H1 (cell line): ENCODE measurements at regions not wholly inside any gene's neighbourhood (a gene's known extent, or its start where the extent isn't known, plus 50 kb on each side); places are given as distances from the start of the nearest gene placed in this dataset.

Source experiments
- BACH1 ChIP-seq: IDR thresholded peaks from 2 replicates; pipeline ENCODE4 v1.6.1; 2012; ENCODE audit warnings: low read length, improper control_type of control experiment
- BCL11A ChIP-seq, 2 experiments: IDR thresholded peaks; one replicate each; pipeline ENCODE4 v1.6.1; 2011; ENCODE audit warnings: low read depth in 2 of 2, low read length in 2 of 2, mild to moderate bottlenecking in 2 of 2
- CHD1 ChIP-seq: IDR thresholded peaks from 2 replicates; pipeline ENCODE4 v1.6.1; 2012; ENCODE audit warnings: low read depth, low read length, improper control_type of control experiment
- CHD2 ChIP-seq: IDR thresholded peaks from 2 replicates; pipeline ENCODE4 v1.6.1; 2012; ENCODE audit warnings: low read length, improper control_type of control experiment
- FOSL1 ChIP-seq: IDR thresholded peaks from 2 replicates; pipeline ENCODE4 v1.6.1; 2011; ENCODE audit warnings: mild to moderate bottlenecking, low read depth, low read length, moderate library complexity; ENCODE audit not compliant: insufficient read depth
- HDAC6 ChIP-seq: IDR thresholded peaks from one replicate; pipeline ENCODE4 v1.7.1; 2012; ENCODE audit warnings: low read depth, mild to moderate bottlenecking, inconsistent platforms, low read length, moderate library complexity
- JUN ChIP-seq: IDR thresholded peaks from 2 replicates; pipeline ENCODE4 v1.6.1; 2011; ENCODE audit warnings: low read depth, mild to moderate bottlenecking, improper control_type of control experiment, low read length
- JUND ChIP-seq: IDR thresholded peaks from 2 replicates; pipeline ENCODE4 v1.6.1; 2011; ENCODE audit warnings: mild to moderate bottlenecking, improper control_type of control experiment, low read length
- MAFK ChIP-seq: IDR thresholded peaks from 2 replicates; pipeline ENCODE4 v1.6.1; 2012; ENCODE audit warnings: low read depth, mild to moderate bottlenecking, improper control_type of control experiment, low read length
- NANOG ChIP-seq: IDR thresholded peaks from 2 replicates; pipeline ENCODE4 v1.6.1; 2011; ENCODE audit warnings: low read length, low read depth, mild to moderate bottlenecking, inconsistent platforms; ENCODE audit not compliant: insufficient read depth, poor library complexity, severe bottlenecking
- NRF1 ChIP-seq: IDR thresholded peaks from 2 replicates; pipeline ENCODE4 v1.6.1; 2011; ENCODE audit warnings: mild to moderate bottlenecking, low read depth, low read length, improper control_type of control experiment
- RAD21 ChIP-seq, 2 experiments: IDR thresholded peaks in 1 of 2; conservative IDR thresholded peaks in 1 of 2; 2 replicates each; pipeline ENCODE4 v1.6.1; 2011; ENCODE audit warnings: low read depth in 2 of 2, low read length in 2 of 2, improper control_type of control experiment in 1 of 2, inconsistent platforms in 1 of 2, mild to moderate bottlenecking in 1 of 2, moderate library complexity in 1 of 2
- RBBP5 ChIP-seq: IDR thresholded peaks from 2 replicates; pipeline ENCODE4 v1.7.1; 2012; ENCODE audit warnings: low read depth, mild to moderate bottlenecking, inconsistent platforms, low read length, moderate library complexity, borderline replicate concordance
- RNF2 ChIP-seq: fragments of 200-900, 300-1000 bp; sonication (generic); IDR thresholded peaks from 2 replicates; pipeline ENCODE4 v1.7.1; 2016; ENCODE audit warnings: borderline replicate concordance, low read depth, mild to moderate bottlenecking, antibody characterized with exemption, low read length; ENCODE audit not compliant: poor library complexity, severe bottlenecking; ENCODE audit errors: missing control alignments
- SAP30 ChIP-seq: fragments of 300-600 bp; sonication (generic); IDR thresholded peaks from 2 replicates; pipeline ENCODE4 v1.7.1; 2012; ENCODE audit warnings: low read length, moderate library complexity, mild to moderate bottlenecking, inconsistent platforms; ENCODE audit not compliant: insufficient read depth, insufficient replicate concordance
- SIRT6 ChIP-seq: IDR thresholded peaks from one replicate; pipeline ENCODE4 v1.7.1; 2012; ENCODE audit warnings: low read length, inconsistent platforms
- SP2 ChIP-seq: IDR thresholded peaks from 2 replicates; pipeline ENCODE4 v1.6.1; 2012; ENCODE audit warnings: mild to moderate bottlenecking, low read length, inconsistent platforms
- SP4 ChIP-seq: IDR thresholded peaks from 2 replicates; pipeline ENCODE4 v1.6.1; 2012; ENCODE audit warnings: low read length, inconsistent platforms
- SRF ChIP-seq: IDR thresholded peaks from 2 replicates; pipeline ENCODE4 v1.6.1; 2011; ENCODE audit warnings: mild to moderate bottlenecking, low read depth, low read length, moderate library complexity
- SUZ12 ChIP-seq: fragments of 200-600 bp; sonication (generic); IDR thresholded peaks from 2 replicates; pipeline ENCODE4 v1.6.1; 2012; ENCODE audit warnings: mild to moderate bottlenecking, inconsistent platforms, low read length, moderate library complexity, mixed read lengths
- TEAD4 ChIP-seq: IDR thresholded peaks from 2 replicates; pipeline ENCODE4 v1.6.1; 2012; ENCODE audit warnings: low read depth, low read length, inconsistent platforms, mixed read lengths
- TF ChIP-seq, protein P1 (sequence below): IDR thresholded peaks from 2 replicates; pipeline ENCODE4 v1.6.1; 2012; ENCODE audit warnings: inconsistent platforms

DNA sequence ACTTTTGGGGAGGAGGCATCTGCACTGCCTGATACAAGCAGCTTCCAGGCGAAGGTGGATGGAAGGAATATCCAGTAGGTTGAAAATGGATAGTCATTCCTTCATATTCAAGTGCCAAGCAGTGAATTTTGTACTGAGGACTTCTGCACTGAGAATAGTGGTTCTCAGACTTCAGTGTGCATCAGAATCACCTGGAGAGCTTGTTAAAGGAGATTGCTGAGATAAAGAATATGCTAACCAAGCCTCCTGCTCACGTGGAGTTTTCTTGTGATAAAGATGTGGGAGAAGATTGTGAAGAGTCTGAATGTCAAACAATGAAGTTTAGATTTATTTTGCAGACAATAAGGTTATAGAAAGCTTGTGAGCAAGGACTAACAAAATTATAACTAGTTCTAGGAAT lies 97.8 kb downstream of the HFE start (continued):
- TF ChIP-seq NANOG (no peak), SAP30 (no peak), SUZ12 (no peak), FOSL1 (no peak), MAFK (no peak), CHD2 (no peak), NRF1 (no peak), SP2 (no peak), JUND (no peak), SIRT6 (no peak), SRF (no peak), JUN (no peak), BACH1 (no peak), BCL11A (IDR thresholded peaks at IDR 0.05; ENCODE audit: low read depth in 2 of 2, low read length in 2 of 2) (no peak), RAD21 (IDR thresholded peaks at IDR 0.05 in 1 of 2, conservative IDR thresholded peaks at IDR 0.05 in 1 of 2; ENCODE audit: low read depth in 2 of 2, low read length in 2 of 2) (no peak), RNF2 (no peak), CHD1 (no peak), SP4 (no peak), HDAC6 (no peak), RBBP5 (no peak), TEAD4 (no peak)
- TF ChIP-seq, protein P1, sequence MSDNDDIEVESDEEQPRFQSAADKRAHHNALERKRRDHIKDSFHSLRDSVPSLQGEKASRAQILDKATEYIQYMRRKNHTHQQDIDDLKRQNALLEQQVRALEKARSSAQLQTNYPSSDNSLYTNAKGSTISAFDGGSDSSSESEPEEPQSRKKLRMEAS = no peak
- TF ChIP-seq, all 59 proteins: peak for 5
